ENCODE measurements at regions not wholly inside any gene's neighbourhood (a gene's known extent, or its start where the extent isn't known, plus 50 kb on each side); places are given as distances from the start of the nearest gene placed in this dataset.

GRCh38 chr5:9957214-9957613 lies 292.5 kb downstream of the ATPSCKMT start:
- TF ChIP-seq CTCF (IDR thresholded peaks at IDR 0.05; ENCODE audit: insufficient read depth, low read length, poor library complexity, severe bottlenecking), result no peak
- DNase-seq (ENCODE audit: low read depth), result no peak
- Histone ChIP-seq H3K4me3 (ENCODE audit: low read depth, low read length) (no peak overlapping the region), H3K36me3 (ENCODE audit: control insufficient read depth, insufficient read depth, low read length) (no peaks in the 10 kb centered on the region), H3K27me3 (ENCODE audit: control insufficient read depth, insufficient read depth, low read length) (no peaks in the 10 kb centered on the region)

DNA sequence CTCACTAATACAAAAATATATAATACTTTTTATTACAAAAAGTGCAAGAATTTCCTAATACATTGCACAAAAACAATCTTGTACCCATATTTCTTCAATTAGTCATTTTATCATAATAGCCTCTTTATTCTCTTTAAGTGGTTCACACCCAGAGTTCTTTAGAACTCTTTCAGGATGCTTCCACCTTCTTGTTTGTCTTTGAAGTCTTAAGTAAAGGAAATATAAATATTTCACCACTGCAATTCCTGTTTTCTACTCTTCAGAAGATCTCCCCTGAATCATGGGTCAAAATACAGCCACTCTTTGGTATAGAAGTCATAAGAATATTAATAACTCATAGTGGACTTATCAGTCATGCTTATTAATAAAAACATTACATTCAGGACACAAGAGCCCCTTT lies 293.0 kb downstream of the ATPSCKMT start:
- Histone ChIP-seq H3K27me3 (ENCODE audit: control insufficient read depth, insufficient read depth, low read length) (no peaks in the 10 kb centered on the region), H3K4me3 (ENCODE audit: low read depth, low read length) (no peak overlapping the region), H3K36me3 (ENCODE audit: control insufficient read depth, insufficient read depth, low read length) (no peaks in the 10 kb centered on the region)
- no peak for DNase-seq (ENCODE audit: low read depth)
- no peak for TF ChIP-seq CTCF (IDR thresholded peaks at IDR 0.05; ENCODE audit: insufficient read depth, low read length, poor library complexity, severe bottlenecking)

DNA sequence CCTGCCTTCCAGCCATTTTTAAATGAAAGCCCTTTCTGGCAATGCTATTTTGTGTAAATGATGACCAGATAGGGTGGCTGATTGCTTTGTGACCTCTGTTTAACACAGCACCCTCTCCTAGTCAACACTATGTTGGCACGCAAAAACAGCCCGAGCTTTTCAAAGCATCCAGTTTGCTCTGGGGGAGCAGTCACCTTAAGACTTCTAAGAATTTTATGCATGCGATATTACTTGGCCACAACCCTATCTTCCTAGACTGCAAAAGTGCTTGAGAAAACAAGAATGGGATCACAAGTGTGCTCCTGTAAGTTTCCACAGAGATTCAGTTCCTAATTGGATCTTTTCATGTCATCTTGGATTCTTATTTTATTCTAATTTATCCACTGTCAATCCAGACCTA lies 294.1 kb downstream of the ATPSCKMT start:
- TF ChIP-seq CTCF (IDR thresholded peaks at IDR 0.05; ENCODE audit: insufficient read depth, low read length, poor library complexity, severe bottlenecking), result no peak
- no peaks in the 10 kb centered on the region for H3K27me3 ChIP-seq (ENCODE audit: control insufficient read depth, insufficient read depth, low read length)
- DNase-seq (ENCODE audit: low read depth), result no peak
- H3K4me3 ChIP-seq (ENCODE audit: low read depth, low read length), result no peak overlapping the region
- no peaks in the 10 kb centered on the region for H3K36me3 ChIP-seq (ENCODE audit: control insufficient read depth, insufficient read depth, low read length)

DNA sequence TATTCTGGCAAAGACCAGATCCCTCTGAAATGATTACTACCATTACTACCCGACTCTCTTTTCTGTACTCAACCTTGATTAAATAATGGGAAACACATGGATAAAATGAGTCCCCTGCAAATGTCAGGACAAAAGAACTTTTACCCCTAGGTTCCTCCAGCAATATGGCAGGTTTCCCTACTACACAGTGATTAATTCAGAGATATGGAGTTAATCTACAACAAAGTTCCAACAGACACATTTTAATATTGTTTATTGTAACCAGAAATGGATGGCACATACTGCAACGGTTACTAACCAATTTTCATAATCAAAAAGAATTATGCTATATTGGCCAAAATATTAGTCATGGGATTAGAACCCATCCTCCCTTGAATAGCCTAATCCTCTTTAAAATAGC lies 294.8 kb downstream of the ATPSCKMT start:
- Histone ChIP-seq H3K4me3 (ENCODE audit: low read depth, low read length) (no peak overlapping the region), H3K27me3 (ENCODE audit: control insufficient read depth, insufficient read depth, low read length) (no peaks in the 10 kb centered on the region), H3K36me3 (ENCODE audit: control insufficient read depth, insufficient read depth, low read length) (no peaks in the 10 kb centered on the region)
- TF ChIP-seq CTCF (IDR thresholded peaks at IDR 0.05; ENCODE audit: insufficient read depth, low read length, poor library complexity, severe bottlenecking), result no peak
- no peak for DNase-seq (ENCODE audit: low read depth)

DNA sequence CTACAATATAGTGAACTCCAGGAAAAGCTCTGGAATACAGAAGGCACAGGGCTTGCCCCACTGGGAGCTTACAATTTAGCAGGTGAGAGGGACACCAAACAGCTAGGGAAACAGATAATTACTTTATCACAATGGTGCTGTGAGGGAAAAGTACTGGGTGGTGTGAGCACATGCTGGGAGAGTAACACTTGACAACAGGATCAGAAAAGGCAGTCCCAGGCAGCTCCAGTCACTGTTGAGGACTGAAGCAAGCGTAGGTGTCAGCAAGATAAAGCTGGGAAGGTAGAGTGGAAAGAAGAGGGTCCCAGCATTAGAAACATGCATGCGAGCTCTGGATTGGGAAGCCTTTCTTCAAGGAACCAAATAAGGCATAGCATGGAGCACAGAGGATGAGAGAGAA lies 296.0 kb downstream of the ATPSCKMT start:
- no peaks in the 10 kb centered on the region for H3K36me3 ChIP-seq (ENCODE audit: control insufficient read depth, insufficient read depth, low read length)
- H3K27me3 ChIP-seq (ENCODE audit: control insufficient read depth, insufficient read depth, low read length), result no peaks in the 10 kb centered on the region
- no peak for TF ChIP-seq CTCF (IDR thresholded peaks at IDR 0.05; ENCODE audit: insufficient read depth, low read length, poor library complexity, severe bottlenecking)
- DNase-seq (ENCODE audit: low read depth), result no peak
- H3K4me3 ChIP-seq (ENCODE audit: low read depth, low read length), result no peak overlapping the region

- H3K36me3 ChIP-seq (ENCODE audit: control insufficient read depth, insufficient read depth, low read length), result no peaks in the 10 kb centered on the region
- no peak for DNase-seq (ENCODE audit: low read depth)
- no peak overlapping the region for H3K4me3 ChIP-seq (ENCODE audit: low read depth, low read length)
- H3K27me3 ChIP-seq (ENCODE audit: control insufficient read depth, insufficient read depth, low read length), result no peaks in the 10 kb centered on the region
- TF ChIP-seq CTCF (IDR thresholded peaks at IDR 0.05; ENCODE audit: insufficient read depth, low read length, poor library complexity, severe bottlenecking), result no peak
These were observed 297.7 kb downstream of the ATPSCKMT start for GRCh38 chr5:9951865-9952516.

Data from kidney epithelial cell (primary cell).